NCI-H2196 treated with DMSO at 0.1 percent for 48 hours (cell line): ENCODE measurements at regions not wholly inside any gene's neighbourhood (a gene's known extent, or its start where the extent isn't known, plus 50 kb on each side); places are given as distances from the start of the nearest gene placed in this dataset.

Source experiments
- DNase-seq: peaks from one replicate; lab custom pipeline; 2025; ENCODE audit not compliant: unreplicated experiment; lab: John Stamatoyannopoulos, UW

DNA sequence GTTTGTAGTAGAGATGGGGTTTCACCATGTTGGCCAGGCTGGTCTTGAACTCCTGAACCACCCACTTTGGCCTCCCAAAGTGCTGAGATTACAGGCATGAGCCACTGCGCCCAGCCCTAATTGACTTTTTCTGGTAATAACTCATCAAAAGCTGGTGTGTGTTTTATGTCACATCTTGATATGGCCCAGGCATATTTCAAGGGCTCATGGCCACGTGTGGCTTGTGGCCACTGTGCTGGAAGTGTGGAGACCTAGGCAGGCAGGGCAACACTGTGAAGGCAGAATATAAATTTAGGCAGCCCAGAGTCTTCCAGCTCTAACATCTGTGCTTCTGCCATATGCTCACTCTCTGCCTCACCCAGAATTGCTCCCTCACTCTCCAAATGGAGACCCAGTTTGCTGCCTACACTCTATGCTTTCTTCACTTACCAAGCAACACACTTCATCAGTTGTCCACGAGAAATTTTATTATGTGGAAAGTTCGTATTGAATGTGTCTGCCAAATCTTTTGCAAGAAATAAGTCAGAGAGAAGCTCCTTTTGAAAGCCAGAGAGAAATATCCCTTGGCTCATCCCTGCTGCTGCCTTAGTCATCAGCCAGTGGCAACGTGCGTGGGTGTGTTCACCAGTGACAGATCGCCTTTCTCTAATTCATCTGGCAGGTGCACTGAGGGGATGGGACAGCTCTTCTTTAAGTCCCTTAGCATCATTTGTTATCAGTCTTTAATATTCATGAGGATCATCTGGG is 129.4 kb upstream of the CXCR4 start:
- no peak for DNase-seq

DNA sequence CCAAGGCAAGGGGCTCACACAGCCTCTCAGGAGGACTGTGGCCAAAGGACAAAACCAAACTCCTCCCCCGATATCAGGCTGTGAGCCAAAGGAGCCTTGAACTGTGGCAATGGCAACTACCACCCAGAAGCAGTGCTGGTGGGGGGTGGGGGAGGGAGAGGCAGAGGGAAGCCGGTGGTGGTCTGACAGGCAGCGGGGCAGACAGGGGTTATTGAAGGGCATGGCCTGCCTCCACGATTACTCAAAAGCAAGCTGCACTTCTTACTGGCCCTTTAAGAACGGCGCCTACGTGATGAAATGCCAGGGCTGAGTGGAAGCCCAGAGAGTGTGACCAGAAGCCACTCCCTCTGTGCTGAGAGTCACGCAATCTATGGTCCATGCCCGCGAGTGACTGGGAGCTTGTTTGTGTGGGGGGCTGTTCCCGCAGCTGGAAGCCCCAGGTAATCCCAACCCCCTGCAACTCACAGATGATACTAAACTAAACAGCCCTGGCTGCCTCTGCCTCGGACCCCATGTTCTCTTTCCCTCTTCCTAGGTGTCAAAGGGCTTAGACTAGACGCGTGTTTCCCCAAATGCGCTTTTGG is 128.2 kb upstream of the CXCR4 start:
- DNase-seq: no peak

DNA sequence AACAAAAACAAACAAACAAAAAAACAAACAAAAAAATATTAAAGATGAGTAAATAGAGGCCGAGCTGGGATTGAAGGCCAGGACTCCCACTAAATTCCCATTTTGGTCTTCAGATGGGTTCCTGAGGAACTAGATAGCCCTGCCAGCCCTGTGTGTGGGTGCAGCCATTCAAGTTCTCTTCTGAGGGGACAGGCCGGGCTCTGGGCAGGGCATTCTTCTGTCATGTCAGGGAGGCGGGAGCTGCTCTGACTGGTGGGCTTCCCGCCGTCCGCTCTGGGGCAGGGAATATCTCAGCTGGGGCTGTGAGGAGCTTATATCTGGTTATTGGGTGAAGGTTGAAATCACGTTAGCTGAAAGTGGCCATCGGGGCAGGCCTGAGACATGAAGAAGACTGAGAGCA is 127.3 kb upstream of the CXCR4 start:
- DNase-seq: no peak

DNA sequence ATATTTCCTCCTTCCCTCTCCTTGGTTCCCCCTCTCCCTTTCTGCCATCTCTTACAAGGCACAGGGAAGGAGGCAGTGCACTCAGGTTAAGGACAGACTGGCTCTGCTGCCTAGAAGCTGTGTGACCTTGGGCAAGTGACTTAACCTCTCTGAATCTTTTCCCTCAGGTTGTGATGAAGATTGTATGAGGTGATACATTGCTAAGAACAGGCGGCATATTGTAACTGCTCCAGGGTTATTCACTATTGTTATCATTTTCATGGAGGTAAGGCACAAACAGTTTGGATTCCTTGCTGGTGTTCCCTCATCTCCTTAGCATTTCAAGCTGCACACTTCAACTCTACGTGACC is 126.6 kb upstream of the CXCR4 start:
- DNase-seq: no peak

DNA sequence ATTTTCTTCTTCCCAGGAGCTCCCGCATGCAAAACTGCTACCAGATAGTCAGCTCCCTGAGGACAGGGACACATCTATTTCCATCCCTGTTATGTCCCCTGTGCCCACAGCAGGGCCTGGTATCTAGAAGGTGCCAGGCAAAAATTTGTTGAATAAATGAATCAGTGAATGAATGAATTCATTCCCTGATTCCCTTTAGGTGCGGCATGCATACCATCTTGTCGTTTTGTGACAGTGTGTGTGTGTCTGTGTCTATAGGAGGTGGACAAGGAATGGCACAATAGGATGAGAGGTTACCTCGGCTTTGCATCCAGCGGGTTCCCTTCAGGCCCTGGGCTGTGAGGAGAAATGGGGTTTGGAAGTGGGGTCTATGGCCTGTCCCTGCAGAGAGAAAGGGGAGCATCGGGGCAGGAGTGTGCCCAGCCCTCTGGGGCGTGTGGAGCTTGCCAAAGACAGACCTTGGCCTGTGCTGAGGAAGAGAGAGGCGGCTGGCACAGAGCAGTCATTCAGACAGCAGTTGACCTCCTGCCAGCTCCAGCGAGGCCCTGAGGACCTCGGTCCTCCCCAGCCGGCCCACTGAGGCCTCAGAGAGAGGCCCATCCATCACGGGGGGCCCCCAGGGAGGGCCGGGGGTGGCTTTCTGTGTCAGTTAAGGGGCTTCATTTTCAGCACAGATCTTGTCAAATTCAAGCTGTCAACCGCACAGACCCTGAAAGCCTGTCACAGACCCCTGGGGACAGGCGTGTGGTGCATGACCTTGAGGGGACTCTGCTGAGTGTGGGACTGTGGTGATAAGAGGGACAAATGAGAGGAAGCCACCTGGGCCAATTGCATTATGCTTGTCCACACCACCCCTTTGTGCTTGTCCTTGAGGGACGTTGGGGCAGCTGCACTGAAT is 125.9 kb upstream of the CXCR4 start:
- no peak for DNase-seq

DNA sequence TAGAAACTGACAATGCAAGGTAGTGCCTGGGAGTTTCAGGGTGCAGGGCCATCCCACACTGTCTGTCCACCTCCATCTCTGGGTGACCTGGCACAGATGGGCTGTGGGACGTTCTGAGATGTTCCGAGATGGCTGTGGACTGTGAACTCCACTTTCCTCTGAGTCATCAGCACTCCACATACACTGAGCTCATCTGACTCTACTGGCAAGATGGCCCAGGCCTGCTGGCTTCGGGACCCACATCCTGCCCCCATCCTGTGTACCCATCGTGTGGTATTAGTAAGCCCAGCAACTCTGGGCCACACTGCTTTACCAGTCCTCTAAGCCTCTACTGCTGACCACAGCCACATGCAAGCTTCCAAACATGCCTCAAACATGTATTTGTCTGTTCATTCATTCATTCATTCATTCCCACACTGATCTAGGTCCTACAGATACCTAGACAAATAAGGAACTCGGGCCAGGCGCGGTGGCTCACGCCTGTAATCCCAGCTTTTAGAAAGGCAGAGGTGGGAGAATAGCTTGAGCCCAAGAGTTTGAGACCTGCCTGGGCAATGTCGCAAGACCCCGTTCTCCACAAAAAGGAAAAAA is 124.8 kb upstream of the CXCR4 start:
- DNase-seq: no peak

- no peak for DNase-seq
Measured at GRCh38 chr2:136242100-136242499, 124.2 kb upstream of the CXCR4 start.

- DNase-seq: no peak
Measured at GRCh38 chr2:136239079-136239685, 121.2 kb upstream of the CXCR4 start.

- no peak for DNase-seq
Measured at GRCh38 chr2:136238286-136239078, 120.5 kb upstream of the CXCR4 start.

DNA sequence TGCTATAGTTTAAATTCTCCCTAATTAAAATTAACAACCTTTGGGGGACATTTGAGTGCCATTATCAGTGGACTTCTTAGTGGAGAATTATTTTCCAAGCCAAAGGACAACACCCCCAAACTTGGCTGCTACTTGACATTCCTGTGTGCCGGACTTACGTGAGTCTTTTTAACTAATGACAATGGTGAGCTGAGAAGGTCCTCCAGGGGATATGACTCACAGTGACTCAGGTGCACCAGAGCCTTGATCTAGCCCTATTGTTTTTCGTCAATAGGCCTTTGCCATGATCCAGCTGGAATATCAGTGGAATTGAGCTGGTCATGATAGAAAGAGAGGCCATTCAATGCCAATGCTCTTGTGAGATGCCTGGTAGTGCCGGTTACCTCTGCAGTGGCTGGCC is 118.1 kb upstream of the CXCR4 start:
- DNase-seq: no peak

DNA sequence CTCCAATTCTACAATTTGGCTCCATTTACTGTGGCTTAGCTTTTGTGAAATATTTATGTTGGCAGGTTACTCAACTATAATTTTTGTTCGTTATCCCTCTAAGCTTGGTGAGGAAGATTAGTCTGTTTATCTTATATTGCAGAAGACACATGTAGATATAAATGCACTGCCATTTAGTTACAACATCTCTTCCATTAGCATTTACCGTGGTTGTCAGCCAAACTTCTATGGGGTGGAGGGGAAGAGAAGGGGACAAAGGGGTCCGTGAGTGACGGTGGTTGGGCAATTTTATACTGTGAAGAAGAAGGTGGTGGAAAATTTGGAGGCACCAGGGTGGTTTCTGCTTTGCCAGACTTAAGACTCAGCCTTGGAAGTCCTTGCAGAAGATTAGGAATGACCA is 117.6 kb upstream of the CXCR4 start:
- no peak for DNase-seq

DNA sequence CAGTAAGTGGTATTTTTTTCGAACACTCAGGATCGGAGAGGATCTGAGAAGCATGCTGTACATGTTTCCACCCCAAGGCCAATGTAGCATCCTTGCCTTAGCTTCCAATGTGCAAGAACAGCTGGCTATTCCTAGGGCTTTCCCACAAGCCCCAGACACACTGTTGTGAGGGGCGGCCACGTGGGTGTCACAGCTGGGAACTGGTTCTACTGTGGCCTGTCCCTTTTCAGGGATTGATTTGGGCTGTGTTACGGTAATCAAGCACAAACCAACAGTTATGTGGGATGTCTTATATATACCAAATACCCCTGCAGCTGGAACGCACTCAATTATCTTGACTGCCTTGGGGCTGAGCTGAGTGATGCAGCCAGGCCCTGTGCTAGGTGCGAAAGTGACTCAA is 116.3 kb upstream of the CXCR4 start:
- DNase-seq: no peak

DNA sequence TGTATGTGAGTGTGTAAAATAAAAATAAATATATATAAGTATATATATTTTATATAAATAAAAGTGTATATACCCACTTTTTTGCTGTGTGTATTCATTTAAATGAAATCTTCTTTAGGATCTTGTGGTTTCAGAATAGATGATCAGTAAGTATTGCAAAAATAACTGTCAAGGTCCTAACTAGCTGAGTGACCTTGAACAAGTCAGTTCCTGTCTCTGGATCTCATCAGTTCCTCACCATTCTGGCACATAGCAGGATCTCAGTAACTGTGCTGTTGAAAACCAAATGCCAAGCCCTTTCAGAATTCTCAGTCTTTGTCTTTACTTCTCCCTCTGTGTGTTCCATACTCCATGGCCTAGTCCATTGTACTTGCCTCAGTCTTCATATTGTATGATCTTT is 115.3 kb upstream of the CXCR4 start:
- DNase-seq: no peak

- no peak for DNase-seq
Measured at GRCh38 chr2:136232456-136233172, 114.7 kb upstream of the CXCR4 start.

- DNase-seq: no peak
Measured at GRCh38 chr2:136230464-136230863, 112.5 kb upstream of the CXCR4 start.

GRCh38 chr2:136226903-136227302 is 109.0 kb upstream of the CXCR4 start:
- DNase-seq: no peak

GRCh38 chr2:136225950-136226835 is 108.2 kb upstream of the CXCR4 start:
- no peak for DNase-seq

GRCh38 chr2:136223274-136223673 is 105.3 kb upstream of the CXCR4 start:
- no peak for DNase-seq

DNA sequence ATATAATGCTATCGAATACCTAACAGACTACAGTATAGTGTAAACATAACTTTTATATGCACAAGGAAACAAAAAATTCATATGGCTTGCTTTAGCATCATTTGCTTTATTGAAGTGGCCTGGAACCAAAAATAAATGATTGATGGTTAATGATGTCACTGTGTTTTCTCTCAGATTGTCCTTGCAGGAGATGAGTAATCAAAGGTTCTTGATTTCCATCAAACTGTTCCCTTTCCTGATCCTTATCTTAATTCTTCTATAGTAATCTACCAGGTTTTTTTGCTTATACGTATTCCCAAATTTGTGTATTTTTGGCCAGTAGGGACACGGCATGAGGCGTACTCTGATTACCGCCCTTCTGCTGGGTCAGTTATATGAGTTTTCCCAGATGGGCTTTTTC is 104.9 kb upstream of the CXCR4 start:
- no peak for DNase-seq
